HG02610 (cell line): ENCODE measurements at regions not wholly inside any gene's neighbourhood (a gene's known extent, or its start where the extent isn't known, plus 50 kb on each side); places are given as distances from the start of the nearest gene placed in this dataset.

Experiments
- ATAC-seq: cut with Tn5 transposase; IDR thresholded peaks from one replicate; pipeline ENCODE4 v1.9.1; 2021; ENCODE audit warnings: mild to moderate bottlenecking, moderate library complexity; ENCODE audit not compliant: unreplicated experiment

DNA sequence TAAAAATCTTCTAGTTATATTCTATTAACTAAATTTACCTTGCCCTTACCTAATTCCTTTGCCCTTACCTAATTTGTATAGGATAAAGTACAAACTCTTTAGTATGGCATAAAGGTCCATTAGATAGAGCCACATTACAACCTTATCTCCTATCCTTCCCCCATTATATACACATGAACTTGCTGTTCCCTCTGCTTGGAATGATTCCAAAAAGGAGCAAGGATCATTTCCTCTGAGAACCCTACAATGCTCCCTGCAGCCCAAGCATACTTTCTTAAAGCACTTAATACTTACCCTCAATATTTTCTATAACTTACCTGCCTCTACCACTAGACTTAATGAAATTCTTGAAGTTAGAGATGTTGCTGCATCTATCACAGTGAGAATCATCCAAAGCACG, 118.9 kb upstream of the CCDC54 start:
- no peak for ATAC-seq

DNA sequence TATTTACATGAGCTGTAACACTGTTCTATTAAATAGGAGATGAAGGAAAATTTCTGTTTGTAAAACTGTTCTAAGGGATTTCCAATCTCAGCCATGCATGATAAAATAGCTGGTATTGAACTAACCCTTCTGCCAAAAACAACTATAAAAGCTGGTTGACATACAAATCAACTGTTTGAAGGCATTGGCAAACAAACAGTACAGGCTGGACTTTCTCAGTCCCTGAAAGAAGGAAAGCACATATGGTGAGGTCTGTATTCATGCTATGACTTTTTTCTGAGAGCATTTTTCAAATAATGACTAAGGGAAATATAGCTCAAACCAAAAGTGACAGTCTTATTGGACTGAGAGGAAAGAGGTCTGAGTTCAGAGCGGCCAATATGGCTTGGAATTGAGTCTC, 117.0 kb upstream of the CCDC54 start:
- ATAC-seq = peak; percentile 77

DNA sequence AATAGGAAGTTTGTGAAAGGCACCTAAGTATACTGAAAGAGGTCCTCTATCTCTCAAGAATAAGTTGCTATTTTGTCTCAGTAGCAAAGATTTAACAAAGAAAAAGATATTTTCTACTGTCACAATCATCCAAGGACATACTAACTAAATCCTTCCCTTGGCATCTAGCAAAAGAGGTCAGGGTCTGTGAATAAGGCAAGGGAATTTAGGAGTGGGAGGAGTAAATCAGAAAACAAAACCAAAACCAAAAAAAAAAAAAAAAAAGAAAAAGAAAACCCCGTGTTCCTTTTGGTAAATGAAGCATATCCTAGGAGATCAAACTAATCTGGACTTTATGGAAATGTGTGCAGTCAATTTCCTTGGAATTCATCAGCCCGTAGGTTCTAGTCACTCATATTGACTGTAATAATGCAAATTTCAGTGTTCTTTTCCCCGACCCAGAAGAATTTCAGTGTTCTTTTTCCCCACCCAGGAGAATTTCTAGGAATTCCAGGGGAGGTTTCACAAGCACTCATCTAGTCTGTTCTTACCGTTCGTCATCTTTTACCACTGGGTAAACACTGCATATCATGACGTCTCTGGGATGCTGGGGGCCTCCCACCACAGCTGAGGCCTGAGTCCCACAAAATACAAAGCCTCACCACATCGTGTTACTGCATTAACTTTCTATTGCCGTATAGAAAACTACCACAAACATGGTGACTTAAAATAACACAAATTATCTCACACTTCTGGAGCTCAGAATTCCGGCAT, 113.8 kb upstream of the CCDC54 start:
- no peak for ATAC-seq

DNA sequence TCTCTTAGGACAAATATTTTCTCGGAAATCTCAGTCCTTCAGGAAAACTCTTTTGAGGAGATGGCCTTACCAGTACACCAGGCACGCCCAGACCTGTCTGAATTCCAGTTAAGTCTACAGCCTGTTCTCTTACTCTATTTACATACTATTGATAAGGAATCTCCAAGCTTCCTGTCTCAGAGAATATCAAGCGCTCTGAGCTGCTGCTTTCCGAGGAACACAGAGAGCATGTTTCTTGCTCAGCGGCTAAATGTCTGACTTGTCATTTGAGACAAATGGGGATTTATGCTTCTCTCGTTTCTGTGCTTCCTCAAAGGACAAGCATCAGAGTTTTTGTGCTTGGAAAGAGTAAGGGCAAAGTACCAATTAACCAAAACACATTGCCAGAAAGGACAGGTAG, 112.4 kb upstream of the CCDC54 start:
- no peak for ATAC-seq

DNA sequence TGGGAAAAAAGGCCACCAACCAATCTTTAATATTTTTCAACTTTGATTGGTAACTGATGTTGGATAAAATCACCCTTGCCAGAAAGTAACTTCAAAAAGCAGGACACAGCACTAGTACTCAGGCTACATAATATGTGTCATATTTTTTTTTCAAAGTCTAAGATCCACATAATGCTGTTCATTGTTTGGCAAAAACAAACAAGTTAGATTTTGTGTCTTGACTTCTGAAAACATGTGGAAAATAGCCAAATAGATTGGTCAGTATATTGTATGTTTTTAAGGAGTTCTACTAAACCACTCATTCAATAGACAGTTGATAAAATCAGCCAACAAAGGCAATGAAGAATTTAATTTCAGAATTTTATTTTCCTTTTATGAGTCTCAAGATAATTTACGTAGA, 111.7 kb upstream of the CCDC54 start:
- no peak for ATAC-seq

DNA sequence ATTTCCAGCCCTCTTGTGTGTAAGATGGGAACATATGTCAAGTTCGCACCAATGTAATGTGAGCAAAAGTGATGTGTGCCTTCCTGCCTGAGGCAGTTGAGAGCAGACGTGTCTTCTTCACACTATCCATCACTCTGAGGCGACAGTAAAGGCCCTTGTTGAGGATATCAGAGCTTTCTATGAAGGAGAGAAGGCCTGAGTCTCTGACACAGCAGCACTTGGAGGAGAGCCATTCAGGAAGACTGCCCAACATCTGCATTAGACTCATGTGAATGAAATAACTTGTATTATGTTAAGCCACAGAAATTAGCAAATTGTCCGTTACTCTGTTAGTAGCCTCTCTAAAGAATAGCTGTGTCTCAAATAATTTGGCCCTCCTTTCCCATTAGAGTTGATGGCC, 108.8 kb upstream of the CCDC54 start:
- ATAC-seq = no peak

DNA sequence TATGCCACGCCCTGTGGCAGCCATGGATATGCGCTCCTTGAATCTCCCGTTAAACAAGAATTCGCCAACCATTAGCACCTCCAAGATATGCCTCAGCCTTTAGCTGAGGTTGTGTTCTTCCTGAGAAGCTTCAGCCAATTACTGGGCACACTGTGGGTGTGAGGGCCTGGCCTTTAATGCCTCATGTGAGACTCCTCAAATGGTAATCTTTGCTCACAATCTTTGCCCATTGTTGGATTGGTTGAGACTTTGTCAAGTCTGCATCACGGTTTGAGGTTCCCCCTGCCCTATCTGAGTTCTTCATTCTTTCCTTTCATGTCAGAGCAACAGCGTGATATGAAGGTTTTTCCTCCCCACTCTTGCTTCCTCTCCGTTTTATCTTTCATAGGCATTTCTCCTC, 108.1 kb upstream of the CCDC54 start:
- ATAC-seq = no peak

DNA sequence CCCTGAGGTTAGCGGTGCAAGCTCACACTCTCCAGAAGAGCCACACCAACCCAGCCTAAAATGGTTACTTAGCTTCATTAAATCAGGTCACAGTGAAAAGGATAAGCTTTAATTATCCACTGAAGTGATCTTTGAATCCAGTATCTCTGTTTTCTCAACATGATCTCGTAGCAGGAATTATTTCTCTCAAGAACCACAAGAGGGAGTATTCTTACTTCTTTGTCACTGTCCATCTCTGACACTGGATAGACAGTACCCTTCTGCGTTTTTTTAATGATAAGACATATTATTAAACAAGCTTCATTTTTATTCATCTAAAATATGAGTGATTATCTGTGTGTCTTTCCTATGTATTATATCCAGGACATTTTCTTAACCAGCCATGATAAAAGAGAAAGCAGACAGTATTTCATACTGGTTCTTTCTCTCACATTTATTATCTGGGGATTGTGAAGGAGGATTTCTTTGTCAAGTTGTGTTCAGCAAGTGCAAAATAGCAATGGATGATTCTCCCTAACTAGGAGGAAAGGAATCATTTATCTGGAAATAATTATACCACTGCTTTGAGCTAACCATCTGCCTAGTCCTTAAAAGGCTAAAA, 105.4 kb upstream of the CCDC54 start:
- no peak for ATAC-seq

DNA sequence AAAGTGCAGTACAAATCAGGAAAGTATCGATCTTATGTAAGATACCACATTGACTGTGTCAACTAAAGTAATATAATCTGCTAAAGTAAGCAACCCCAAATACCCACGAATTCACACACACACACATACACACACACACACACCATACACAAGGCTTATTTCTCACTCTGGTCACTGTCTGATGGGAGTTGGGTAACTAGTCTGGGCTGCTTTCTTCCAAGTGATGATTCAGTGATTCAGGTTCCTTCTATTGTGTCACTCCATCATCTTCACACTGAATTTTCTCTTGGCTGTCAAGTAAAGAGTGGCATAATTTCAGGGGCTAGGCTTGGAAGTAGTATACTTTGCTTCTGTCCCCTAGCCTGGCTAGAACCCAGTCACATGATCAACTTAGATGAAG, 104.8 kb upstream of the CCDC54 start:
- no peak for ATAC-seq

DNA sequence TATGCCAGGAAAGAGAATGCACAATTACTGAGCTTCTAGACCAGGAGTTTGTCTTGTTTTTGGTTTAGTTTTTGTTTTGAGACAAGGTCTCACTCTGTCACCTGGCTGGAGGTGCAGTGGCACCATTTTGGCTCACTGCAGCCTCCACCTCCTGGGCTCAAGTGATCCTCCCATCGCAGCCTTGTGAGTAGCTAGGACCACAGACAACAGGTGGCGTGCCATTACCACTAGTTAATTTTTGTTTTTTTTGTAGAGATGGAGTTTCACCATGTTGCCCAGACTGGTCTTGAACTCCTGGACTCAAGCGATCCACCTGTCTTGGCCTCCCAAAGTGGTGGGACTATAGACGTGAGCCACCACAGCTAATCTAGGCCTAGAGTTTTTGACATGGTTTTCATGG, 104.4 kb upstream of the CCDC54 start:
- no peak for ATAC-seq

DNA sequence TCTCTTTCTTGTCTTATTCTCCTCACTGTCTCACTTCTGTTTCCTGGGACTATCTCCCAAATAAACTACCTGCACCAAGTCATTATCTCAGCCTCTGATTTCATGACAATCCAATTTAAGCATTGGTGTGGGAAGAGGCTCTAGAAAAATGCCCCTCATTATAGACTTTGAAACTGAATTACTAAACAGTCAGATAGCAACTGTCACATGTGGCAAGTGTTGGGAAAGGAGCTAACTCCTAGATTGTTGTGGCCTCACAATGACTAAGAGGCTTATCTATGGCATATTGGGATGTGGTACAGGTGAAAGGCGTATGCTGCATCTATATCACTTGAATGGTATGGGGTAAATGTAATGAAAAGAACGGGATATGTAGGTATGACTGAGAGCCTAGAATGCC, 103.5 kb upstream of the CCDC54 start:
- no peak for ATAC-seq

DNA sequence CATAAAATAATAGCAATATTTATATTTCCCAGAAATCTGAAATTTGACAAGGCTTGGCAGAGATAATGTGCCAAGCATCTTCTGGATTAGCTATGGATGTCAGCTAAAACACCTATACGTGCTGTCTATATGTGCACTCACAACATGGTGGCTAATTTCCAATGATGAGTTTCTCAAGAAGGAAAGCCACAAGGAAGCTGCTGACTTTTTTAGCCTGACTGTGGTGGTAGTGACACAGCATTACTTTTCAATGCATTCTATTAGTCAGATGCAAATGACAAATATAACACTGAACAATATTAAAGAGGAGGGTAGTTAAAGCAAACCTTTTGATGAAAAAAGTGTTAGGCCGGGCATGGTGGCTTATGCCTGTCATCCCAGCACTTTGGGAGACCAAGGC, 101.7 kb upstream of the CCDC54 start:
- no peak for ATAC-seq

DNA sequence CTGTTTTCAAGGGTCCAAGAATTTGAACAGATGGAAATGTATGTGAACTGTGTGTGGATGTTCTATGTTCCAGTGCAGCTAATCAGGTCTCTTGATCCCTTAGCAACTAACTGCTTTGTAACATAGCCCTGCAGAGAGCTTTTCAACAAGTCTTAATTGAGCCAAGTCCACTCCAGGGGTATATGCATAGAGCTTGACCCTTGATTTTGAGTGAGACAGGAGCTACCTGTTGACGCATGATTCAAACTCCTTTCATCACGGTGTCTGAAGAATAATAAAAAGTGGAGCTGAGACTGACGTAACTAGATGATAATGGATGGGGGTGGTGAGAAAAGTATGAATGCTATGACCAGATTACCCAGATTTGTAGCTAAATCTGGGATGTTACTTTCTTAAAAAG, 93.3 kb upstream of the CCDC54 start:
- no peak for ATAC-seq

DNA sequence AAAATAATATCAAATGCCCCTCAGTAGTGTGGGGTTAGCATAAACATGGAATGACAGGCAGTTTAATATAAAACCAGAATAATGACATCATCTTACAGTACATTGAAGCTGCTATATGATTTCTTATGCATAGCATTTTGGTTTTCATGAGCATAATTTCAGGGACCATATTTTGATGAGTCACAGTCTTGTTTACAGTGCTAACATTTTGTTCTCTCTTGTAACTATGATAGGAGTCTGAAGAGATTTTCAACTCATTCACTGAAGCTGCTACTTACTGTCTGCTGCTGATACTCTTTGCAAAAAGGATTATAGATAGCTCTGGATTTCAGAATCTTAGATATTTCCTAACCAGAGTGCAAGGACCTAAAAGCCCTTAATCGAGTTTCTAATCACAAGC, 92.6 kb upstream of the CCDC54 start:
- no peak for ATAC-seq

DNA sequence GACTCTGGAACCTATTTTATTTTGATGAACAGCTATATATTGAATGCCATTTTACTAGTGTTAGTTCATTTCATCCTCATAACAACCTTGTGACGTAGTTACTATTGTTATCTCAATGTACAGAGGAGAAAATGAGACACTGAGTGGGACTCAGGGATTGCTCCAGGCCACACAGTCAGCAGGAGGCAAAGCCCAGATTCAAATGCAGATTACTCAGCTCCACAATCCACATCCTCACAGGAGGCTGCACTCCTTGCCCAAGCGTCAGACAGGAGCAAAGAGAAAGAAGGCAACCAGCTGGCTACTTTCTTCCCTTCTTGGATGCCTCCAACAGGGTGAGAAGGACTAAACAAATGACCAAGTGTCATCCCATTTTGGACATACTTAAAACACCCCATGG, 92.0 kb upstream of the CCDC54 start:
- ATAC-seq = no peak

DNA sequence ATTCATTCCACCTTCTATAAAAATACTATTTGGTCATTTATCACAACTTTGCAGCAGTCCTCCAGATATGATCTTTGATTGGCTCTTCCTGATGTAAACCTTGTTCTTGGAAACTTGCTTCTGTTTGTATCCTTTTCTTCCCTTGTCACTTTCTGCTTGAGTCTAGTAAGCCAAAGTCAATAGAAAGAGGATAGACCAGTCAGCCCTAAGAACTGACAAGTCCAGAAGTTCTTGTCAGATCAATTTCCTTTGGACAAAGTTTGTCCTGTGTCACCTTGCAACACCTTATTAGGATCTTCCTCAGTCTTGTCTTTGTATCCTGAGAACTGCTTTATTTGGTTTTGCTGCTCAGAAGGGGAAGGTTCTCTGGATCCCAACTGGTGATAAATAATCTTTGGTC, 87.9 kb upstream of the CCDC54 start:
- ATAC-seq = no peak

DNA sequence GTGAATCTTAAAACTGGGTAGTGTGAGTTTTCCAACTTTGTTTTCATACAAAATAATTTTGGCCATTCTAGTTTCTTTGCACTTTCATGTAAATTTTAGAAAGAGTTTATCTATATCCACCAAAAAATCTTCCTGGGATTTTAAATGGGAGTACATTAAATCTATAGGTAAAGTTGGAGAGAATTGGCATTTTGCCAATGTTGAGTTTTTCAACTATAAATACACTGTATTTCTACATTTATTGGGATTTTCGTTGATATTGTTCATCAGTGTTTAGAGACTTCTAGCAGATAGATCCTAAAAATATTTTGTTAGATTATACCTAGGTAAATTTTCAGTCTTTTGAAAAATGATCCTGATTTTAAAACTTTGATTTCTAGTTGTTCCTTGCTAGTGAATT, 83.1 kb upstream of the CCDC54 start:
- no peak for ATAC-seq

DNA sequence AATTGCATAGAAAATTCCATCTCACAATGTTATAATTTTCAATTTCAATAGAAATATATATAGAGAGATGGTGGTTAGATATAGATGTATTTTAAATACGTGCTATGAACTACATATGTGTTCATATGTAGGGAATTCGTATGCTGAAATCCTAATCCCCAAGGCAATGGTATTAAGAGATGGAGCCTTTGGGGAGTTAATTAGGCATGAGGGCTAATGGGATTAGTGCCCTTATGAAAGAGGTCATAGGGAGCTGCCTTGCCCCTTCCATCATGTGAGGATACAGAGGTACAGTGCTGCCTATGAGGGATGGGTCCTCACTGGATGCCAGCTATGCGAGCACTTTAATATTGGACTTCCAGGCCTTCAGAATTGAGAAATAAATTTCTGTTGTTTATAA, 79.6 kb upstream of the CCDC54 start:
- ATAC-seq = no peak

DNA sequence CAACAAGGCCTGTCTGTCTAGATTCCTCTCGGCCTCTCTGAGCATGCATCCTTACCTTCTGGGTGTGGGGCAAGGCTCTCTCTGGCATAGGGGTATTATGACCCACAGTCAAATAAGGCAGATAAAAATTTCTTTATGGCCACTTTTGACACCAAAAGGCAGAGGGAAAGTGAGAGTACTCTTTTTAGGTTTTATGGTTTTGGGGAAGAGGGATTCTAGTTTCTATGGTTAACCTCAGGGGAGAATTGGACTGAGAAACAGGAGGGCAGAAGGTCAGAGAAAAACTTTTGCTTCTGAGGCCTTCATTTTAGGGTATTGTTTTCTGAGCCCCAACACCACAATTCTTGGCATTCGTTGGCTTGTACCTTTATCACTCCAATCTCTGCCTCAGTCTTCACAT, 70.0 kb upstream of the CCDC54 start:
- no peak for ATAC-seq

DNA sequence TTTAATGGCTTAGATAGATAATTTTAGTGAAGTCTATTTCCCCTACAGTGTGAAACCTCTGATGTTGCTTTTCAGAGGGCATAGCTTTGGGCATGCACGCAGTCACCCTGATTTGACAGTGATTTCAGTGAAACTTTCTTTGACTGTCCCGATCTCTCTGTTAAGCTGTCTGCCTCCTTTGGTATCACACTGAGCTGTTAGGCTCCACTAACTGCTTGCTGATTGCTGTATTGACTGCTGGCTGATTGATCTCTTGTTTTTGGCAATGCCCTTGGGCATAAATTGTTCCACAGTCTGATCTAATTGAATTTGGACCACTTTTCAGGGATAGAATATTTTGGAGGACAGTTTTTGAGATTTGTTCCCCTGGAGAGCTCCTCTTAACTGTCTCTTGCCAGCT, 68.5 kb upstream of the CCDC54 start:
- ATAC-seq = no peak

DNA sequence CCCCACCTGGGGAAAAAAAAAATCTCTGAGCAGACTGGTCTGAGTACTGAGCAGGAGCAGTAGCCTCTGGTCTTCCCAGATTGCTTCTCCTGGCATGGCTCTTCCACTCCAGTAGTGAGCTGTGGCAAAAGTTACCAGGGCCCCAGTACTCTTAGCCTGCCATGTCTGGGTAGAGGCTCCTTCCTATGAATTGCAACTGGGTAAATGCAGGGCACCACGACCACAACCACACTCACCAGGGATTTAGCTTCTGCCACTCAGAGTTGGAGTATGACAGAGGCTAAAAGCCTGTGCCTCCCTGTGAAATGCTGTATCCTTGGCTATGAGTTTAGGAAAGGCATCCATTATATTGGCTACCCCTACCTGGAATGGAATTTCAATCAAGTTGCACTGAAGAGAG, 67.9 kb upstream of the CCDC54 start:
- no peak for ATAC-seq

DNA sequence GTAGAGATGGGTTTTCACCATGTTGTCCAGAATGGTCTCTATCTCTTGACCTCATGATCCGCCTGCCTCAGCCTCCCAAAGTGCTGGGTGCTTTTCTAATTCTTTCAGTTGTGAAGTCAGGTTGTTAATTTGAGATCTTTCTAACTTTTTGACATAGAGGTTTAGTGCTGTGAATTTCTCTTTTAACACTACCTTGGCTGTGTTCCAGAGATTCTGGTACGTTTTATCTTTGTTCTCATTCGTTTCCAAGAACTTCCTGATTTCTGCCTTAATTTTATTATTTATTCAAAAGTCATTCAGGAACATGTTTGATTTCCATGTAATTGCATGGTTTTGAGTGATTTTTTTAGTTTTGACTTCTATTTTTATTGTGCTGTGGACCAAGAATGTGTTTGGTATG, 63.5 kb upstream of the CCDC54 start:
- no peak for ATAC-seq

DNA sequence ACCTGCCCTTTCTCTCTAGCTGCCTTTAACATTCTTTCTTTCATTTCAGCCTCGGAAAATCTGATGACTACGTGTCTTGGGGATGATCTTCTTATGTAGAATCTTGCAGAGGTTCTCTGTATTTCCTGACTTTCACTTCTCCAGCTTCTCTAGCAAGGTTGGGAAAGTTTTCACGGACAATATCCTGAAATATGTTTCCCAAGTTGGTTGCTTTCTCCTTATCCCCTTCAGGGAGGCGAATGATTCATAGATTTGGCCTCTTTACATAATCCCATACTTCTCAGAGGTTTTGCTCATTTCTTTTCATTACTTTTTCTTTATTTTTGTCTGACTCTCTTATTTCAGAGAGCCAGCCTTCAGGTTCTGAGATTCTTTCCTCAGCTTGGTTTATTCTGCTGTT, 62.1 kb upstream of the CCDC54 start:
- no peak for ATAC-seq
